ENCODE measurements at regions not wholly inside any gene's neighbourhood (a gene's known extent, or its start where the extent isn't known, plus 50 kb on each side); places are given as distances from the start of the nearest gene placed in this dataset.

GRCh38 chr12:74235342-74235741 lies 302.3 kb upstream of the ATXN7L3B start:
- Mint-ChIP-seq H3K4me3 (no peak overlapping the region), H3K9me3 (peaks cover 0 to 5% of the 10 kb centered on the region in 2 experiments; a peak in 2 of 5 replicates), H3K36me3 (ENCODE audit: insufficient read depth in 1 of 3, low read depth in 3 of 3) (peaks cover 0 to 6% (median 0%) of the 10 kb centered on the region in 3 experiments; a peak in 3 of 7 replicates), H3K27ac (no peak overlapping the region), H3K27me3 (ENCODE audit: low read depth) (no peaks in the 10 kb centered on the region), H3K4me1 (0 out of 4 replicates have a peak, but pooled peaks cover 0 to 3% of the 10 kb centered on the region in 2 experiments)
- Histone ChIP-seq H2BK12ac (ENCODE audit: insufficient read length, low read depth, low read length) (no peak overlapping the region), H3K14ac (ENCODE audit: insufficient read depth, low read length) (no peak overlapping the region), H3K9me3 (ENCODE audit: control insufficient read depth, low read depth, low read length) (no peaks in the 10 kb centered on the region), H4K20me1 (ENCODE audit: control insufficient read depth, insufficient read depth, insufficient read length) (no peaks in the 10 kb centered on the region), H3K4me2 (ENCODE audit: insufficient read depth, insufficient read length, low read length) (no peak overlapping the region), H4K5ac (ENCODE audit: insufficient read length, low read depth, low read length) (no peak overlapping the region), H3K56ac (ENCODE audit: insufficient read length, low read depth, low read length) (no peak overlapping the region), H2BK5ac (ENCODE audit: insufficient read length, low read length) (no peak overlapping the region), H3K23ac (ENCODE audit: insufficient read length, low read depth, low read length) (no peak overlapping the region), H3K4ac (ENCODE audit: low read depth, low read length) (no peak overlapping the region), H4K91ac (ENCODE audit: insufficient read length, low read depth, low read length) (no peak overlapping the region), H3K27ac (ENCODE audit: insufficient read length, low read depth, low read length) (no peak overlapping the region), H3K4me1 (ENCODE audit: insufficient read depth, low read length) (no peaks in the 10 kb centered on the region), H3K79me1 (ENCODE audit: insufficient read depth, low read depth, low read length, poor library complexity, severe bottlenecking) (no peaks in the 10 kb centered on the region), H2AFZ (ENCODE audit: low read length) (no peak overlapping the region), H3K9ac (ENCODE audit: extremely low read depth, insufficient read length, low read length) (no peak overlapping the region), H2BK20ac (ENCODE audit: low read depth, low read length, poor library complexity, severe bottlenecking) (no peak overlapping the region), H2BK15ac (ENCODE audit: low read depth, low read length) (no peak overlapping the region), H2BK120ac (ENCODE audit: low read depth, low read length, poor library complexity, severe bottlenecking) (no peak overlapping the region), H3K18ac (ENCODE audit: insufficient read length, low read depth, low read length) (no peak overlapping the region), H3K23me2 (ENCODE audit: insufficient read length, low read depth, low read length, poor library complexity, severe bottlenecking) (no peaks in the 10 kb centered on the region), H3K79me2 (ENCODE audit: insufficient read depth, low read length) (no peaks in the 10 kb centered on the region), H2AK5ac (ENCODE audit: insufficient read length, low read length) (no peak overlapping the region), H3T11ph (ENCODE audit: low read length) (no peak overlapping the region), H4K8ac (replicated peaks; ENCODE audit: insufficient read length, low read depth, low read length) (no peak overlapping the region), H3K27me3 (ENCODE audit: insufficient read depth, low read length) (no peaks in the 10 kb centered on the region)
- no peak for DNase-seq
- WGBS (ENCODE audit: extremely low coverage, insufficient read length, low lambda C conversion rate), result no CpG with 5 or more reads among the region's 2 CpGs
- no peak for TF ChIP-seq CTCF (conservative IDR thresholded peaks at IDR 0.05)

All from H9 (cell line).